VCaP (cell line): ENCODE measurements at regions not wholly inside any gene's neighbourhood (a gene's known extent, or its start where the extent isn't known, plus 50 kb on each side); places are given as distances from the start of the nearest gene placed in this dataset.

Experiments
- H3K27ac ChIP-seq: fragments of 450-650 bp; 2 replicates; pipeline ENCODE4 v1.5.1; 2017
- TF ChIP-seq, protein P1 (sequence below): fragments of 450-650 bp; conservative IDR thresholded peaks from 2 replicates; pipeline ENCODE4 v1.5.1; 2017; ENCODE audit warnings: mild to moderate bottlenecking, moderate library complexity

DNA sequence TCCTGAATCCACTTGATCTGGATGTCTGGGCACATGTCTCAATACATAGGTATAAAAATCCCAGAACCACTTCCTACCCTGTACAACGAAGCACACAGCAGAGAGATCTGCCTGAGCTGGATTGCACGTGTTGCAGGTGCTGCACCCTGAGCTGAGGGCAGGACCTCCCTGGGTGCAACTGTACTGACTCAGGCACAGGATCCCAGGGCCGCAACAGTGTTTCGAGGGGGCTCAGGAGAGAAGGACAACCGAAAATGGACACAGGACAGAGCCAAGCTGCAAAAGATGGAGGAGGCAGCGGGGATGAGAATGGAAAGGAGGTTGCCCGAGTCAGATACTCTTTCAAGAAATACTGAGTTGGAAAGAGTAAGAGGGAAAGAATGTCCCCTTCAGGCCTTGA is 354.1 kb downstream of the EIPR1 start:
- TF ChIP-seq, protein P1, sequence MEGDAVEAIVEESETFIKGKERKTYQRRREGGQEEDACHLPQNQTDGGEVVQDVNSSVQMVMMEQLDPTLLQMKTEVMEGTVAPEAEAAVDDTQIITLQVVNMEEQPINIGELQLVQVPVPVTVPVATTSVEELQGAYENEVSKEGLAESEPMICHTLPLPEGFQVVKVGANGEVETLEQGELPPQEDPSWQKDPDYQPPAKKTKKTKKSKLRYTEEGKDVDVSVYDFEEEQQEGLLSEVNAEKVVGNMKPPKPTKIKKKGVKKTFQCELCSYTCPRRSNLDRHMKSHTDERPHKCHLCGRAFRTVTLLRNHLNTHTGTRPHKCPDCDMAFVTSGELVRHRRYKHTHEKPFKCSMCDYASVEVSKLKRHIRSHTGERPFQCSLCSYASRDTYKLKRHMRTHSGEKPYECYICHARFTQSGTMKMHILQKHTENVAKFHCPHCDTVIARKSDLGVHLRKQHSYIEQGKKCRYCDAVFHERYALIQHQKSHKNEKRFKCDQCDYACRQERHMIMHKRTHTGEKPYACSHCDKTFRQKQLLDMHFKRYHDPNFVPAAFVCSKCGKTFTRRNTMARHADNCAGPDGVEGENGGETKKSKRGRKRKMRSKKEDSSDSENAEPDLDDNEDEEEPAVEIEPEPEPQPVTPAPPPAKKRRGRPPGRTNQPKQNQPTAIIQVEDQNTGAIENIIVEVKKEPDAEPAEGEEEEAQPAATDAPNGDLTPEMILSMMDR: no peak
- no peak overlapping the region for H3K27ac ChIP-seq

DNA sequence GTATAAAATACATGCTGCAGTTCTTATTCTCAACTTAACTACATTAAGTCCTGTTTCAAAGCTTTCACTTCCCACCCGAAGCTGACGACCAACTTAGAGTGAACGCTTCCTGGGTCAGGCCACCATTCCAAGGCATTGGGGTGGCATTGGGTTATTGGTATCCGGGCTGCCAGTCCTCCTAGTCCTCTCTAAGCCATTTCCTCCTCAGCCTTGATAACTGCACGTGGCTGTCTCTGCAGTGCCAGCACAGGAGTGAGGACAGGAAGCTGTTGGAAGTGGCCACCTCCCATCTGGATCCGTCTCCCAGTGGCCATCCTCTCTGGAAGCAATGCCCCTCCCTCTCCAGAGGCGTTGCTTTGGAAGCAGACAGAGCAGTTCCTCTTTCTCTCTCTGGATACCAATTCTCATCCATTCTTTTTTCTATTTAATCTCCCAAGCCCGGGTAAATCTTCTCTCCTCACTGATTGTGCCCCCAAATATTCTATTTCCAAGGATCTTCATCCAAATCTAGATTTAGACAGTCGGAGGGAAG is 354.7 kb downstream of the EIPR1 start:
- TF ChIP-seq, protein P1: no peak
- no peak overlapping the region for H3K27ac ChIP-seq

DNA sequence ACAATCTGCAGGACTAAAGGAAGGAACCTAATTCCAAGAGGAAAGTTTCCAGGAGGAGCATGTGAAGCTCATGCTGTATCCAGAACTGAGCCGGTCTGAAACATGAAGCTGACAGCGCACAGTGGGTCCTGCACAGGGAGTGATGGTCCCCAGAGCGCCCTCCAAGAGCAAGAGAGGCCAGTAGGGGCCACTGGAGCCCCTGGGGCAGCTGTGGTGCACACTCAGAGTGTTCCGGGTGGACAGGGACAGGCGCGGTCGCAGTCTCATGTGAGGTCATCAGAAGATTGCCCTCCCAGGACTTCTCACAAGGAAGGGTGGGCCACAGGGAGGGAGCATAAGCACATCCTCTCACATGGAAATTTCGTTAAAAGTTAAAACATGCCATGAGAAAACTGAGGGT is 355.9 kb downstream of the EIPR1 start:
- TF ChIP-seq, protein P1: no peak
- H3K27ac ChIP-seq: no peak overlapping the region

DNA sequence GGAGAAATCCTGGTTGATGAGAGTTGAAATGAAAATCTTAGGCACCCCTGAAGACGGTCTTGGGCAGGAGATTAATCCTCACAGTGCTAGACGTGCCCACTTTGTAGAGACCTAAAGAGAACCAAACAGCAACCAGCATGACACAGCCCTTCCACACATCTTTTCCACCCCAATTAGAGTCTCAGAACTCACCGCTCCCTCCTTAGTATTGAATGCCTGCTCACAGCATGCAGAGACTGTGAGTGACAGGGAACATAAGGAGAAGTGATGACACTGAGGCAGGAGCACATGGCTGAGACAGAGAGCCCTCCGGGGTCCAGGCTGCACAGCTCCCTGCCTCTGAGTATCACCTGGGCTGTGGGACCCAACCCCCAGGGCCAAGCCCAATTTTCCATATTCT is 367.6 kb downstream of the EIPR1 start:
- H3K27ac ChIP-seq: no peak overlapping the region
- TF ChIP-seq, protein P1: no peak

DNA sequence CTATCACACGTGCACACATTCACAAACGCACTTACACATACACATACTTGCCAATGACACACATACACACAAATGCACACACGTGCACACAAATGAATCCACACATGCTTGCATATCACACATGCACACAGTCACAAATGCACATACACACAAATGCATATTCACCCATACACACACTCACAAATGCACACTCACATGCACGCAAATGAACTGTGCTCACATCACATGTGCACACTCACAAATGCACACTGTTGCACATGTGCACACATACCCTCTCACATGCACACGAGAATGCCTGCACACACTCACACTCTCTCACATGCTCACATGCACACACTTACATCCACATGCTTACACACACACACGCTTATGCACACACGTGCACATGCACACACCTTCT is 368.1 kb downstream of the EIPR1 start:
- no peak overlapping the region for H3K27ac ChIP-seq
- TF ChIP-seq, protein P1: no peak

DNA sequence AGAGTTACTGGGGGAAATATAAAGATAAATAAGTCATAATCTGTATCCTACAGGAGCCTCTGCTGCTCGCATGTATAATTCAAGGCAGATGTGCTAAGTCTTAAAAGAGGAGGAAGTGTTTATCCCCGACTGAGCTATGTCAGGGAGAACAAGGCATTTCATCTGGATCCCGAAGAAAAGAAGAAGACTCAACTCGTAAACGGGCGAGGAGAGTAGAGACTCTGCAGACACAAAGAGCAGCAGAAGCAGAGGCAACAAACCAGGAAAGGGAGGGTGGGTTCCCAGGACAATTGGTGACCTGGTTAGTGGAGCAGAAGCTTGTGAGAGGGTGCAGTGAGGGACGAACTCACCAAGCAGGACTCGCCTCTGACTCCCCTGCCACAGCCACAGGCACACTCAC is 368.6 kb downstream of the EIPR1 start:
- TF ChIP-seq, protein P1: no peak
- no peak overlapping the region for H3K27ac ChIP-seq

DNA sequence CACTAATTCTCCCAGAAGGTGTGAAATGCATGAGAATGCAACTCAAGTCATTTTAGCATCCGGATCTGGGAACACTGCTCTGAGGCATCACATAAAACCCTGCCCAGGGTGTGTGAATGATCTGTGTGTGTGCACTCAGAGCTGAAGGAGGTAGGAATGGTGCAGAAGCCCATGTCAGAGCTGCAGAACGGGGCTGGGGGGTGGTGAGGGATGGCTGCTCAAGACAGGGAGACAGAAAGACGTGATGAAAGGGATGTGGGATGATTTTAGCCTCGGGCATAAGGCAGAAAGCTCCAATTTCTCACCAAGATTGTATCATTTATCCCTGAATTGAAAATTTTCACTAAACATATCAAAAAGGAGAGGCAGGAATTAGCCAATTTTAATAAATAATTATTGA is 369.1 kb downstream of the EIPR1 start:
- TF ChIP-seq, protein P1: no peak
- H3K27ac ChIP-seq: no peak overlapping the region
